ENCODE measurements at regions not wholly inside any gene's neighbourhood (a gene's known extent, or its start where the extent isn't known, plus 50 kb on each side); places are given as distances from the start of the nearest gene placed in this dataset.
"Not testable (repeated sequence)": the region's sequence is repeated elsewhere in the genome, so short reads cannot be mapped to it uniquely, and the experiment has no call there.

- DNase-seq (ENCODE audit: low read depth) = no peak
- no peak for TF ChIP-seq CTCF (IDR thresholded peaks at IDR 0.05; ENCODE audit: control insufficient read depth, extremely low read depth, insufficient read depth)
- no peak overlapping the region for H3K4me3 ChIP-seq (ENCODE audit: low read depth, low read length)
Observed at GRCh38 chr4:69032847-69033638, 63.2 kb upstream of the UGT2B7 start.

- not testable (repeated sequence) for H3K4me3 ChIP-seq (ENCODE audit: low read depth, low read length); DNase-seq (ENCODE audit: low read depth)
Observed at GRCh38 chr4:69034315-69034740, 61.9 kb upstream of the UGT2B7 start.

GRCh38 chr4:69038582-69038981 lies 57.7 kb upstream of the UGT2B7 start:
- TF ChIP-seq CTCF (IDR thresholded peaks at IDR 0.05; ENCODE audit: control insufficient read depth, extremely low read depth, insufficient read depth) = no peak
- H3K4me3 ChIP-seq (ENCODE audit: low read depth, low read length) = no peak overlapping the region
- DNase-seq (ENCODE audit: low read depth) = no peak

GRCh38 chr4:69039071-69039470 lies 57.2 kb upstream of the UGT2B7 start:
- H3K4me3 ChIP-seq (ENCODE audit: low read depth, low read length) = no peak overlapping the region
- no peak for DNase-seq (ENCODE audit: low read depth)
- TF ChIP-seq CTCF (IDR thresholded peaks at IDR 0.05; ENCODE audit: control insufficient read depth, extremely low read depth, insufficient read depth) = no peak

GRCh38 chr4:69044247-69044646 lies 52.0 kb upstream of the UGT2B7 start:
- no peak for TF ChIP-seq CTCF (IDR thresholded peaks at IDR 0.05; ENCODE audit: control insufficient read depth, extremely low read depth, insufficient read depth)
- no peak overlapping the region for H3K4me3 ChIP-seq (ENCODE audit: low read depth, low read length)
- DNase-seq (ENCODE audit: low read depth) = no peak

Data from LNCaP clone FGC (cell line).